ENCODE measurements at regions not wholly inside any gene's neighbourhood (a gene's known extent, or its start where the extent isn't known, plus 50 kb on each side); places are given as distances from the start of the nearest gene placed in this dataset.
"Not testable (repeated sequence)": the region's sequence is repeated elsewhere in the genome, so short reads cannot be mapped to it uniquely, and the experiment has no call there.

DNA sequence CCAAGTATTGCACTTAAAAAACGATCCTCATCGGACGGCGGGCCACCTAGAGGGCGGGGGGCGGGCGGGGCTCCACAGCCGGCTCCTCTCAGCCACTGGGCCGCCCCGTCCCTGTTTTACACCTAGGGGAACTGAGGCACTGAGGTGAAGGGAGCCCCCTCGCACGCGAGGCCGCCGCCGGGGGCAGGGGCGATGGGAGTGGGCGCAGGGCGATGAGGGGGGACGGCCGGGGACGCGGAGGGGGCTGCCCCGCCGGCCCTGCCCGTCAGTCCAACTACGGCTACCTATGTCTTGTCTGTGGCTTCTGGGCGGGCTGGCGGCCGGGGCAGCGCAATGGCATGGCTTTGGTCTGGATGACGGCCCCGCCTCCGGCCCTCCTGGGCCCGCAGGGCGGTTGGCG is 90.4 kb downstream of the GOLGA8K start:
- TF ChIP-seq CTCF, POLR2AphosphoS5, EP300 (IDR thresholded peaks at IDR 0.05): not testable (repeated sequence)

Data from gastroesophageal sphincter (tissue), 3 donors.